Thoracic aorta (tissue), 2 donors: ENCODE measurements at regions not wholly inside any gene's neighbourhood (a gene's known extent, or its start where the extent isn't known, plus 50 kb on each side); places are given as distances from the start of the nearest gene placed in this dataset.

Experiments
- ATAC-seq: fragments of 150-250 bp; one replicate; pipeline ENCODE4 v1.8.0; 2017; ENCODE audit warnings: low read depth; ENCODE audit not compliant: insufficient number of reproducible peaks, low FRiP score
- DNase-seq: peaks from one replicate; pipeline ENCODE4 v3.0.0-alpha.2; 2020; ENCODE audit warnings: low spot score
- H3K27ac ChIP-seq, 2 donors: fragments of 200-600 bp; sonication (generic); 1 replicate in 1 of 2; 2 replicates in 1 of 2; pipeline ENCODE4 v1.5.1; 2016; ENCODE audit warnings: mild to moderate bottlenecking in 2 of 2, moderate library complexity in 2 of 2
- H3K27me3 ChIP-seq: fragments of 200-600 bp; sonication (generic); replicated peaks from 2 replicates; pipeline ENCODE4 v1.6.0; 2016; ENCODE audit warnings: mild to moderate bottlenecking; ENCODE audit not compliant: insufficient read depth
- H3K36me3 ChIP-seq: fragments of 200-600 bp; sonication (generic); one replicate; pipeline ENCODE4 v1.5.1; 2016
- H3K4me1 ChIP-seq, 2 donors: fragments of 200-600 bp; sonication (generic); 1 replicate in 1 of 2; 2 replicates in 1 of 2; pipeline versions ENCODE4 v1.5.1 to v1.6.0; 2016; ENCODE audit warnings: low read depth in 2 of 2, mild to moderate bottlenecking in 1 of 2; ENCODE audit not compliant: control insufficient read depth in 1 of 2
- H3K4me3 ChIP-seq: fragments of 200-600 bp; sonication (generic); 2 replicates; pipeline ENCODE4 v1.5.1; 2016; ENCODE audit warnings: mild to moderate bottlenecking
- H3K9me3 ChIP-seq: fragments of 200-600 bp; sonication (generic); 2 replicates; pipeline ENCODE4 v1.5.1; 2016
- CTCF ChIP-seq: fragments of 200-600 bp; sonication (generic); IDR thresholded peaks from one replicate; pipeline ENCODE4 v1.5.1; 2019; ENCODE audit warnings: antibody characterized with exemption

GRCh38 chr6:94027374-94027773 lies 608.0 kb upstream of the EPHA7 start:
- no peaks in the 10 kb centered on the region for H3K9me3 ChIP-seq
- no peak for ATAC-seq

GRCh38 chr6:94026575-94026974 lies 607.2 kb upstream of the EPHA7 start:
- no peak for TF ChIP-seq CTCF

More at GRCh38 chr6:94027374-94027773, 608.0 kb upstream of the EPHA7 start:
- H3K36me3 ChIP-seq: no peaks in the 10 kb centered on the region
- H3K4me1 ChIP-seq: no peaks in the 10 kb centered on the region
- no peak overlapping the region for H3K27ac ChIP-seq
- no peak for TF ChIP-seq CTCF
- no peaks in the 10 kb centered on the region for H3K27me3 ChIP-seq
- DNase-seq: no peak
- no peak overlapping the region for H3K4me3 ChIP-seq

GRCh38 chr6:94005835-94006234 lies 586.5 kb upstream of the EPHA7 start:
- H3K27me3 ChIP-seq: no peaks in the 10 kb centered on the region
- no peak overlapping the region for H3K27ac ChIP-seq
- no peaks in the 10 kb centered on the region for H3K4me1 ChIP-seq
- H3K4me3 ChIP-seq: no peak overlapping the region
- ATAC-seq (no peak), DNase-seq (no peak)
- no peaks in the 10 kb centered on the region for H3K36me3 ChIP-seq
- TF ChIP-seq CTCF: no peak
- H3K9me3 ChIP-seq: no peaks in the 10 kb centered on the region

More at GRCh38 chr6:94026575-94026974, 607.2 kb upstream of the EPHA7 start:
- ATAC-seq: no peak
- Histone ChIP-seq H3K4me3 (no peak overlapping the region), H3K9me3 (no peaks in the 10 kb centered on the region), H3K36me3 (no peaks in the 10 kb centered on the region), H3K27ac (no peak overlapping the region), H3K27me3 (no peaks in the 10 kb centered on the region), H3K4me1 (no peaks in the 10 kb centered on the region)
- DNase-seq: no peak

GRCh38 chr6:93992976-93993375 lies 573.6 kb upstream of the EPHA7 start:
- Histone ChIP-seq H3K9me3 (no peaks in the 10 kb centered on the region), H3K27ac (no peak overlapping the region), H3K4me1 (no peaks in the 10 kb centered on the region), H3K27me3 (no peaks in the 10 kb centered on the region), H3K36me3 (no peaks in the 10 kb centered on the region), H3K4me3 (no peak overlapping the region)
- TF ChIP-seq CTCF: no peak
- DNase-seq (no peak), ATAC-seq (no peak)

- H3K27ac ChIP-seq: no peak overlapping the region
- DNase-seq (no peak), ATAC-seq (no peak)
- H3K9me3 ChIP-seq: no peaks in the 10 kb centered on the region
- no peaks in the 10 kb centered on the region for H3K4me1 ChIP-seq
- no peaks in the 10 kb centered on the region for H3K27me3 ChIP-seq
- no peaks in the 10 kb centered on the region for H3K36me3 ChIP-seq
- TF ChIP-seq CTCF: no peak
- H3K4me3 ChIP-seq: no peak overlapping the region
Observed at GRCh38 chr6:93989630-93990029, 570.3 kb upstream of the EPHA7 start.
